ENCODE measurements at regions not wholly inside any gene's neighbourhood (a gene's known extent, or its start where the extent isn't known, plus 50 kb on each side); places are given as distances from the start of the nearest gene placed in this dataset.

DNA sequence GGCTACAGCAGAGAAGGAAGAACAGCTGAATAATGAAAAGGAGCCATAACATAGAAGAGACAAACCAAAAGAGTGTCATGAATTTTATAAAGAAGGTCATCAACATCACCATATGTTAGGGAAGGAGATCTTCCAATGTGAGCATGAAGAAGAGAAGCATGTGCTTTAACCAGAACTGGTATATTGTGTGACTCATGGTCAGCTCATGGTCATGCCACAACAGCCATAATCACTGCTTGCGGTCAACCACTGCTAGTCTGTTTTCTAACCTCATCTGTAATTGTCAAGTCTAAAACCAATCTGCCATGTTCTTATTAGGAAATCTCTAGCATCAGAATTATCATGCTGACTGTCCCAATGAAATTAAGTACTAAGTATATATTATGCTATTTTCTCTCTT lies 204.1 kb upstream of the VRK2 start:
- TF ChIP-seq, protein P1, sequence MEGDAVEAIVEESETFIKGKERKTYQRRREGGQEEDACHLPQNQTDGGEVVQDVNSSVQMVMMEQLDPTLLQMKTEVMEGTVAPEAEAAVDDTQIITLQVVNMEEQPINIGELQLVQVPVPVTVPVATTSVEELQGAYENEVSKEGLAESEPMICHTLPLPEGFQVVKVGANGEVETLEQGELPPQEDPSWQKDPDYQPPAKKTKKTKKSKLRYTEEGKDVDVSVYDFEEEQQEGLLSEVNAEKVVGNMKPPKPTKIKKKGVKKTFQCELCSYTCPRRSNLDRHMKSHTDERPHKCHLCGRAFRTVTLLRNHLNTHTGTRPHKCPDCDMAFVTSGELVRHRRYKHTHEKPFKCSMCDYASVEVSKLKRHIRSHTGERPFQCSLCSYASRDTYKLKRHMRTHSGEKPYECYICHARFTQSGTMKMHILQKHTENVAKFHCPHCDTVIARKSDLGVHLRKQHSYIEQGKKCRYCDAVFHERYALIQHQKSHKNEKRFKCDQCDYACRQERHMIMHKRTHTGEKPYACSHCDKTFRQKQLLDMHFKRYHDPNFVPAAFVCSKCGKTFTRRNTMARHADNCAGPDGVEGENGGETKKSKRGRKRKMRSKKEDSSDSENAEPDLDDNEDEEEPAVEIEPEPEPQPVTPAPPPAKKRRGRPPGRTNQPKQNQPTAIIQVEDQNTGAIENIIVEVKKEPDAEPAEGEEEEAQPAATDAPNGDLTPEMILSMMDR (IDR thresholded peaks at IDR 0.05) = no peak
- TF ChIP-seq EZH2 (IDR thresholded peaks at IDR 0.05) (no peak), EZH2phosphoT487 (IDR thresholded peaks at IDR 0.05) (no peak)
